ENCODE measurements at regions not wholly inside any gene's neighbourhood (a gene's known extent, or its start where the extent isn't known, plus 50 kb on each side); places are given as distances from the start of the nearest gene placed in this dataset.

DNA sequence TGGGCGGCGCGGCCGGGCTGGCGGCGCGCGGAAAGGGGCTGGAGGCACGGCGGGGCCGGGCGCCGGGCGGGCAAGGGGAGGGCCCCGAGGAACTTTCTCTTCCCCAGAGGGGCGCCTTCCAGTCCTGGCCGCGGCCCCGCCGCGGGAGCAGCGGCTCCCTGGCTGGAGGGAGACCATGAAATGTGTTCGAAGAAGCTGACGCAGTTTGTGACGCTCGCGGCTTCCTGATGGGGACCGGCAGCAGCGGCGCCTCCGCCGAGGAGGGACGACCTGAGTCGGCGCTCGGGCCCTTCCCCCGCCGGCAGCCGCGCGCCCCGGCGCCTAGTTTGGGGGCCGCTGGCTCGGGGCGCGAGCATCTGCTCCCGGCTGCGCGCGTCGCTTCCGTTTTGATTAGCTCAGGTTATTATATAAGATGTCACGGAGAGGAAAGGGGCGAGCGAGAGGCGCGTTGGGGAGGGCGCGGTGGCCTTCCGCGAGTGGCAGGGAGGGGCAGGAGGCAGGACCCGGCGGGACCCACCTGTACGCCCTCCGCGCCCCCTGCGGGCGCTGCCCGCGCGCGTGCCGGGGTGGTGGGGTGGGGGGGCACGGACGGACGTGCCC is 57.1 kb upstream of the PCGF5 start:
- peak in 1 of 2 donors; percentile 44 for TF ChIP-seq POLR2A (IDR thresholded peaks at IDR 0.05)
- TF ChIP-seq, protein P1, sequence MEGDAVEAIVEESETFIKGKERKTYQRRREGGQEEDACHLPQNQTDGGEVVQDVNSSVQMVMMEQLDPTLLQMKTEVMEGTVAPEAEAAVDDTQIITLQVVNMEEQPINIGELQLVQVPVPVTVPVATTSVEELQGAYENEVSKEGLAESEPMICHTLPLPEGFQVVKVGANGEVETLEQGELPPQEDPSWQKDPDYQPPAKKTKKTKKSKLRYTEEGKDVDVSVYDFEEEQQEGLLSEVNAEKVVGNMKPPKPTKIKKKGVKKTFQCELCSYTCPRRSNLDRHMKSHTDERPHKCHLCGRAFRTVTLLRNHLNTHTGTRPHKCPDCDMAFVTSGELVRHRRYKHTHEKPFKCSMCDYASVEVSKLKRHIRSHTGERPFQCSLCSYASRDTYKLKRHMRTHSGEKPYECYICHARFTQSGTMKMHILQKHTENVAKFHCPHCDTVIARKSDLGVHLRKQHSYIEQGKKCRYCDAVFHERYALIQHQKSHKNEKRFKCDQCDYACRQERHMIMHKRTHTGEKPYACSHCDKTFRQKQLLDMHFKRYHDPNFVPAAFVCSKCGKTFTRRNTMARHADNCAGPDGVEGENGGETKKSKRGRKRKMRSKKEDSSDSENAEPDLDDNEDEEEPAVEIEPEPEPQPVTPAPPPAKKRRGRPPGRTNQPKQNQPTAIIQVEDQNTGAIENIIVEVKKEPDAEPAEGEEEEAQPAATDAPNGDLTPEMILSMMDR (IDR thresholded peaks at IDR 0.05) = peak in 1 of 5 experiments; percentile 15
- TF ChIP-seq EP300 (IDR thresholded peaks at IDR 0.05) = peak in 1 of 2 donors; percentile 10

All from tibial nerve (tissue), 4 donors.